ENCODE measurements at regions not wholly inside any gene's neighbourhood (a gene's known extent, or its start where the extent isn't known, plus 50 kb on each side); places are given as distances from the start of the nearest gene placed in this dataset.

- intact Hi-C loops (cut with micrococcal nuclease), result no loop called here
Observed at GRCh38 chr7:33806298-33807154, 98.8 kb upstream of the BMPER start.

- intact Hi-C loops (cut with micrococcal nuclease), result no loop called here
Observed at GRCh38 chr7:33807155-33807530, 98.2 kb upstream of the BMPER start.

GRCh38 chr7:33807779-33808482, 97.4 kb upstream of the BMPER start:
- intact Hi-C loops (cut with micrococcal nuclease), result no loop called here

GRCh38 chr7:33809228-33809627, 96.1 kb upstream of the BMPER start:
- intact Hi-C loops (cut with micrococcal nuclease), result no loop called here

GRCh38 chr7:33810356-33810755, 95.0 kb upstream of the BMPER start:
- intact Hi-C loops (cut with micrococcal nuclease), result no loop called here

GRCh38 chr7:33813331-33813730, 92.0 kb upstream of the BMPER start:
- intact Hi-C loops (cut with micrococcal nuclease), result no loop called here

- intact Hi-C loops (cut with micrococcal nuclease), result no loop called here
Observed at GRCh38 chr7:33814400-33814799, 90.9 kb upstream of the BMPER start.

- intact Hi-C loops (cut with micrococcal nuclease), result no loop called here
Observed at GRCh38 chr7:33814936-33815335, 90.4 kb upstream of the BMPER start.

GRCh38 chr7:33815336-33815735, 90.0 kb upstream of the BMPER start:
- intact Hi-C loops (cut with micrococcal nuclease), result no loop called here

GRCh38 chr7:33816106-33816505, 89.2 kb upstream of the BMPER start:
- intact Hi-C loops (cut with micrococcal nuclease), result no loop called here

- intact Hi-C loops (cut with micrococcal nuclease), result no loop called here
Observed at GRCh38 chr7:33819658-33820057, 85.7 kb upstream of the BMPER start.

- intact Hi-C loops (cut with micrococcal nuclease), result no loop called here
Observed at GRCh38 chr7:33820206-33820605, 85.1 kb upstream of the BMPER start.

- intact Hi-C loops (cut with micrococcal nuclease), result no loop called here
Observed at GRCh38 chr7:33821970-33822369, 83.4 kb upstream of the BMPER start.

- intact Hi-C loops (cut with micrococcal nuclease), result no loop called here
Observed at GRCh38 chr7:33823913-33824312, 81.4 kb upstream of the BMPER start.

- intact Hi-C loops (cut with micrococcal nuclease), result no loop called here
Observed at GRCh38 chr7:33824911-33825459, 80.4 kb upstream of the BMPER start.

- intact Hi-C loops (cut with micrococcal nuclease), result no loop called here
Observed at GRCh38 chr7:33825644-33826043, 79.7 kb upstream of the BMPER start.

- intact Hi-C loops (cut with micrococcal nuclease), result no loop called here
Observed at GRCh38 chr7:33829536-33829935, 75.8 kb upstream of the BMPER start.

GRCh38 chr7:33831389-33832141, 73.8 kb upstream of the BMPER start:
- intact Hi-C loops (cut with micrococcal nuclease), result no loop called here

- intact Hi-C loops (cut with micrococcal nuclease), result no loop called here
Observed at GRCh38 chr7:33832271-33832721, 73.0 kb upstream of the BMPER start.

- intact Hi-C loops (cut with micrococcal nuclease), result no loop called here
Observed at GRCh38 chr7:33836797-33837355, 68.5 kb upstream of the BMPER start.

GRCh38 chr7:33837356-33837851, 67.9 kb upstream of the BMPER start:
- intact Hi-C loops (cut with micrococcal nuclease), result no loop called here
